Activated CD8-positive, alpha-beta T cell treated with anti-CD3 and anti-CD28 coated beads for 36 hours (primary cell): ENCODE measurements at regions not wholly inside any gene's neighbourhood (a gene's known extent, or its start where the extent isn't known, plus 50 kb on each side); places are given as distances from the start of the nearest gene placed in this dataset.

Experiments
- ATAC-seq: fragments of 200-7000 bp; cut with Tn5 transposase; one replicate; pipeline ENCODE4 v1.10.0; 2021; ENCODE audit warnings: mild to moderate bottlenecking, moderate library complexity
- CTCF ChIA-PET: fragments of 350-600 bp; sonication (Branson Sonifier 250); formaldehyde crosslinking; loops from one replicate; lab custom pipeline; 2021; ENCODE audit warnings: antibody characterized with exemption; lab: Charles Lee
- POLR2A ChIA-PET: fragments of 350-600 bp; sonication (Branson Sonifier 250); formaldehyde crosslinking; loops from one replicate; lab custom pipeline; 2021; ENCODE audit warnings: antibody characterized with exemption; lab: Charles Lee
- DNase-seq: peaks from one replicate; pipeline ENCODE4 v3.0.0-alpha.2; 2020
- H3K27ac Mint-ChIP-seq: one replicate; pipeline ENCODE4 v1.8.0; 2021; ENCODE audit warnings: mild to moderate bottlenecking, mixed read lengths
- H3K27me3 Mint-ChIP-seq: one replicate; pipeline ENCODE4 v1.8.0; 2021; ENCODE audit warnings: mixed read lengths
- H3K36me3 Mint-ChIP-seq: one replicate; pipeline ENCODE4 v1.8.0; 2021; ENCODE audit warnings: low read depth, mixed read lengths
- H3K4me1 Mint-ChIP-seq: one replicate; pipeline ENCODE4 v1.8.0; 2021; ENCODE audit warnings: low read depth, mixed read lengths
- H3K4me3 Mint-ChIP-seq: one replicate; pipeline ENCODE4 v1.8.0; 2021; ENCODE audit warnings: mild to moderate bottlenecking, moderate library complexity, mixed read lengths
- H3K9me3 Mint-ChIP-seq: one replicate; pipeline ENCODE4 v1.8.0; 2021; ENCODE audit warnings: mixed read lengths
- intact Hi-C: fragments of 100-400 bp; cut with micrococcal nuclease; formaldehyde crosslinking; loops from one replicate; pipeline ENCODE4 v1.10.0; 2022
- TF ChIP-seq, protein P1 (sequence below): fragments of 200-600 bp; IDR thresholded peaks from one replicate; pipeline ENCODE4 v1.8.0; 2022; ENCODE audit warnings: antibody characterized with exemption, mild to moderate bottlenecking

DNA sequence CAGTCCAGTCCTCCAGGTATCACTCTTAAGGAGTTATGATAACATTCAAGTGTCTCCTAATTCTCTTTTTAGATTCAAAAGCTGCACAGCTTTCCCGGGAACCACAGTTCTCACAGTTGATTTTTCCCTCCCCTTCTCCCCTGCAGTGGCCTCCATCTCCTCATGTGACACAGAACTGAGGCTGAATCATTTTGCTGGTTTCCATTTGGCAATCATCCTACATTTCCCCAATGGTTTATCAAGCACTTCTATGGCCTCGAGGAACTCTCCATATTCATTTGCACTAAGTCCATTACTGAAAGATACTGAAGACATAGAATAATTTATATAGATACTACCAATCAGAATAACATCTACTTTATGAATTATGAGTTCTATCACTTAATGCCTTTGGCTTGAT lies 484.9 kb downstream of the GPAM start:
- H3K36me3 Mint-ChIP-seq: no peaks in the 10 kb centered on the region
- intact Hi-C loops: no loop called here
- H3K9me3 Mint-ChIP-seq: no peaks in the 10 kb centered on the region
- no peak overlapping the region for H3K4me3 Mint-ChIP-seq
- no peak for ATAC-seq
- H3K27ac Mint-ChIP-seq: no peak overlapping the region
- ChIA-PET CTCF (no interaction called here), POLR2A (no interaction called here)
- TF ChIP-seq, protein P1, sequence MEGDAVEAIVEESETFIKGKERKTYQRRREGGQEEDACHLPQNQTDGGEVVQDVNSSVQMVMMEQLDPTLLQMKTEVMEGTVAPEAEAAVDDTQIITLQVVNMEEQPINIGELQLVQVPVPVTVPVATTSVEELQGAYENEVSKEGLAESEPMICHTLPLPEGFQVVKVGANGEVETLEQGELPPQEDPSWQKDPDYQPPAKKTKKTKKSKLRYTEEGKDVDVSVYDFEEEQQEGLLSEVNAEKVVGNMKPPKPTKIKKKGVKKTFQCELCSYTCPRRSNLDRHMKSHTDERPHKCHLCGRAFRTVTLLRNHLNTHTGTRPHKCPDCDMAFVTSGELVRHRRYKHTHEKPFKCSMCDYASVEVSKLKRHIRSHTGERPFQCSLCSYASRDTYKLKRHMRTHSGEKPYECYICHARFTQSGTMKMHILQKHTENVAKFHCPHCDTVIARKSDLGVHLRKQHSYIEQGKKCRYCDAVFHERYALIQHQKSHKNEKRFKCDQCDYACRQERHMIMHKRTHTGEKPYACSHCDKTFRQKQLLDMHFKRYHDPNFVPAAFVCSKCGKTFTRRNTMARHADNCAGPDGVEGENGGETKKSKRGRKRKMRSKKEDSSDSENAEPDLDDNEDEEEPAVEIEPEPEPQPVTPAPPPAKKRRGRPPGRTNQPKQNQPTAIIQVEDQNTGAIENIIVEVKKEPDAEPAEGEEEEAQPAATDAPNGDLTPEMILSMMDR: no peak
- no peak for DNase-seq
- peaks cover 2% of the 10 kb centered on the region for H3K27me3 Mint-ChIP-seq
- no peaks in the 10 kb centered on the region for H3K4me1 Mint-ChIP-seq

DNA sequence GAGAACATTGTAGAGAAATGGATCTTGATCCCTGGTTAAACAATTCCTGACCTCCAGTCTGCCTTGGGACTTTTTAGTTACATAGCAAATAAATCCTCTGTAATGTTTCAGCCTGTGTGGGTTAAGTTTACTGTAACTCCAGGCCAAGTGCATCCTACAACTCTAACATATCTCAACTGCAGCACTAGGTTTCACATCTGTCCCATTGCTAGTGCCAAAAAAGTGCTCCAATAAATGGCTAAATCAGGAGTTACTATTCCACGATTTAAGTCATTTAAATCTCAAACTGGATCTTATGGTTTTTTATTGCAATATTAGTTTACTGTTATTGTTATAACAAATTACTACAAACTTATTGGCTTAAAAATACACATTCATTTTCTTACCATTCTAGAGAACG lies 479.6 kb downstream of the GPAM start:
- ATAC-seq: no peak
- ChIA-PET POLR2A (no interaction called here), CTCF (no interaction called here)
- Mint-ChIP-seq H3K4me3 (no peak overlapping the region), H3K9me3 (no peaks in the 10 kb centered on the region), H3K27me3 (no peaks in the 10 kb centered on the region), H3K4me1 (no peaks in the 10 kb centered on the region), H3K27ac (no peak overlapping the region), H3K36me3 (no peaks in the 10 kb centered on the region)
- TF ChIP-seq, protein P1: no peak
- DNase-seq: no peak
- intact Hi-C loops: no loop called here

DNA sequence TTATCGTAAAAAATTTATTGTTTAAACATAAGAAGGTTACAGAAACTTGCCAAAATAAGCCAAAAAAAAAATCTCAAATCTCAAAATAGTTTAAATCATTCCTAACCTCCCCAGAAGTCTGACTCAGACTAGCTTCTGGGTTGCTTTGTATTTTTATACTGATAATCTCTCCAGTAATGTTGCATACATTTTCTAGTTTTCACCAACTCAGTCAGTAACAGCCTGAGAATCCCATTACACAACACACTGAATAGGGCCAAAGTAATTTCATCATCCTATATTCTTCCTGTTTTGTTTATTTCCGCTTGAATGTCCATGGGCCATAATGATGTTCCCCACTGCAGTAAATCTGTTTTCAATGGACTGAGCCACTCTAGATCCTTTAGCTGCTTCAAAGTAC lies 478.5 kb downstream of the GPAM start:
- POLR2A ChIA-PET: no interaction called here
- no peaks in the 10 kb centered on the region for H3K27me3 Mint-ChIP-seq
- intact Hi-C loops: no loop called here
- H3K4me1 Mint-ChIP-seq: no peaks in the 10 kb centered on the region
- H3K27ac Mint-ChIP-seq: no peak overlapping the region
- H3K36me3 Mint-ChIP-seq: no peaks in the 10 kb centered on the region
- TF ChIP-seq, protein P1: no peak
- H3K4me3 Mint-ChIP-seq: no peak overlapping the region
- no peaks in the 10 kb centered on the region for H3K9me3 Mint-ChIP-seq
- ATAC-seq (no peak), DNase-seq (no peak)
- CTCF ChIA-PET: interaction anchor here (0.7 kb wide), 1 partner anchor 40 kb away, joined by 3 read pairs; no protein-coding TSS in a partner anchor

DNA sequence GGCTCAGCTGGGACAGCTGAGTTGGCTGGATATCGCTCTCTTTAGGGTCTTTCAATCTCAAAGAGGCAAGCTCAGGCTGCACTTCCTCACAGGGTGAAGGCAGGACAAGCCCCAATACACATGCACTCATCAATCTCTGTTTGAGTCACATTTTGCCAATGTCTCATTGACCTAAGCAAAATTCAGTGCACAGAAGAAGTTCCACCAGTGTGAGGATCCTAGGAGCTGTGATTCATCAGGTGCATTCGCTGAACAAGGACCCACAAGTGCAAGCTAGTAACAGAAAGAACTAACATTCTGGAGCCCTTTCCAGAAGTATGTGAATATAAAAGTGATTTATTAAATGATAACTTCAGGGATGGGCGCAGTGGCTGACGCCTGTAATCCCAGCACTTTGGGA lies 477.2 kb downstream of the GPAM start:
- no peaks in the 10 kb centered on the region for H3K9me3 Mint-ChIP-seq
- H3K27me3 Mint-ChIP-seq: no peaks in the 10 kb centered on the region
- DNase-seq (no peak), ATAC-seq (no peak)
- H3K36me3 Mint-ChIP-seq: no peaks in the 10 kb centered on the region
- intact Hi-C loops: no loop called here
- POLR2A ChIA-PET: no interaction called here
- H3K4me1 Mint-ChIP-seq: no peaks in the 10 kb centered on the region
- TF ChIP-seq, protein P1: no peak
- CTCF ChIA-PET: no interaction called here
- H3K27ac Mint-ChIP-seq: no peak overlapping the region
- H3K4me3 Mint-ChIP-seq: no peak overlapping the region

DNA sequence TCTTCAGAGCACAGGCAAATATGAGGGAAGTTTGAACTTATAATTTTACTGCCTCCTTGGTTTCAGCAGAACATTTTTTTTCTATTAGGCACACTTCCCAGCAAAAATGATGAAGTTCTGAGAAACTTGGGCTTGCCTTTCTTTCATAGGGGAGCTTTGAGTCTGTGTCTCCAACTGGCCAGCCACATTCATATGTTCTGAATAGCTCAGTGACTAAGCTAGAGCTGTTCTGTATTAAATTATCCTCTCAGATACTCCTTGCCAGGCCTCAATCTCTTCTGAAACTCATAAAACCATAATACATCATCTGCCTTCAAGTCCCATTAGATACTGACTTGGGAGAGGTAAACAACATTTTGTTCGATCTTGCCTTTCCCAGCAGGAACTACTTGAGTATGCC lies 476.5 kb downstream of the GPAM start:
- H3K9me3 Mint-ChIP-seq: no peaks in the 10 kb centered on the region
- CTCF ChIA-PET: no interaction called here
- H3K27ac Mint-ChIP-seq: no peak overlapping the region
- POLR2A ChIA-PET: no interaction called here
- H3K4me1 Mint-ChIP-seq: no peaks in the 10 kb centered on the region
- ATAC-seq (no peak), DNase-seq (no peak)
- no peaks in the 10 kb centered on the region for H3K36me3 Mint-ChIP-seq
- no peaks in the 10 kb centered on the region for H3K27me3 Mint-ChIP-seq
- no peak overlapping the region for H3K4me3 Mint-ChIP-seq
- TF ChIP-seq, protein P1: no peak
- intact Hi-C loops: no loop called here
